ENCODE measurements at regions not wholly inside any gene's neighbourhood (a gene's known extent, or its start where the extent isn't known, plus 50 kb on each side); places are given as distances from the start of the nearest gene placed in this dataset.
"Not testable (repeated sequence)": the region's sequence is repeated elsewhere in the genome, so short reads cannot be mapped to it uniquely, and the experiment has no call there.

GRCh38 chr15:94844538-94845389 lies 613.4 kb downstream of the MCTP2 start:
- no peak for DNase-seq (ENCODE audit: low read depth)

DNA sequence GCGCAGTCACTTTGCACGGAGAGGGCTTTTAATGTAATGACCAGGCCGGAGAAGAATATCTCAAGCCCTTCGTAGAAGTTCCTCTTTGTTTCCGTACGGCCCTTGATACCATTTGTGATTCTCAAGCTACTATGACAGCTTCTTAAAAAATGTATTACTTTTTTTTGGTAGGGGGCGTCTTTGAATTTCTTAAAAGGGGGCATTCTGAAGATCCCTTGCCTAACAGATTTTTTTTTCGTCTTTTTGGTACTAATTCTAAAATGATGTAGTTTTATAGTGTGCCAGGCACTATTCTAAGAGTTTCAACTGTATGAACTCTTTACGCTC lies 614.0 kb downstream of the MCTP2 start:
- DNase-seq (ENCODE audit: low read depth), result no peak

GRCh38 chr15:94847325-94847724 lies 616.0 kb downstream of the MCTP2 start:
- no peak for DNase-seq (ENCODE audit: low read depth)

DNA sequence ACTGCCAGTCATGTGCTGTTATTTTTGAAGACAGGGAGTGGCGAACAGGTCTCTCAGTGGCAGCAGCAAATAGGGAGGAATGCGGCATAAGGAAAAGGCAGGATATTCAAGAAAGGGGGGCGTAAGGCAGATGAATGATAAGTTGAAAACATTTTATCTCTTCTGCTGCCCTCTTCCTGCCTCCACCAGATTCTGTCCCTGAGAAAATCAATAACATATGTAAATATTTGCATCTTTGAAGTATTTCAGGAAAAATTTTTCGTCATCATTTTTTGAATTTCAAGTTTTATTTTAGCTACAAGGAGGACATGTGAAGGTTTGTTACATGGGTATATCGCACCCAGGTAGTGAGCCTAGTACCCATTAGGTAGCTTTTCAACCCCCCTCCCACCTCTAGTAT lies 616.7 kb downstream of the MCTP2 start:
- DNase-seq (ENCODE audit: low read depth), result no peak

DNA sequence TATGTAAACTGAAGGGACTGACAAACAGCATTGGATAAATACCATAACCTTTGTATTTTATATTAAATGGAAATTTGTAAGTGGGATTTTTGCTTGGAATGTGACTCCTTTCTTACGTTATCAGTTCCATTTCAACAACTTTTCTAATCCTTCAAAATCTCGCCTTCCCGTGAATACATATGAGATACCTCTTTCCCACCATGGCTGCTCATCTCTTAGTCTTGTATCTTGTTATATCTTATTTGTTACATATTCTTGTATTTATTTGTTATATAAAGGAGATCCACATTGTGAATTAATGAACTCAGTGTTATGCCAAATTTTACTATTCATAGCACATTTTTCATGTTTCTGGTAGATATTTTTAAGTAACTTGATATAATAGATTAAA lies 623.7 kb downstream of the MCTP2 start:
- DNase-seq (ENCODE audit: low read depth), result no peak

- no peak for DNase-seq (ENCODE audit: low read depth)
These were observed 624.3 kb downstream of the MCTP2 start for GRCh38 chr15:94855409-94856266.

GRCh38 chr15:94856267-94856854 lies 625.0 kb downstream of the MCTP2 start:
- no peak for DNase-seq (ENCODE audit: low read depth)

DNA sequence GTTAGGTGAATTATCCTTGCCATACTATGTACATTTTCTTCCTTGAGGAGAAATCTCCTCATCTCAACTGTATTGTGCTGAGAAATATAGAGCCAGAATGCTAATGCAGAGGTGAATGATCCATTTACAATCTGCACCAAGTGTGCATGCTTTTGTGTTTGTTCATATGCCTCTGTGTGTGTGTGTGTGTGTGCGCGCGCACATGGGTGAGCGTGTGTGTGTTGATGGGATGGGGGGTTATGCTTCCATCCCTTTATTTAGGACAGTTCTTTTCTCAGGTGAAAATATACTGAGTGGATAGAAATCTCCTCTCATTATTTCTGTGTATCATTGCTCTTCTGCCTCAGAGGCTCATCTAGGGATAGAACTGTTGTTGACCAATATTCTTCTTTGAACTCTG lies 626.1 kb downstream of the MCTP2 start:
- DNase-seq (ENCODE audit: low read depth), result no peak

GRCh38 chr15:94858011-94858410 lies 626.6 kb downstream of the MCTP2 start:
- no peak for DNase-seq (ENCODE audit: low read depth)

- DNase-seq (ENCODE audit: low read depth), result no peak
These were observed 627.1 kb downstream of the MCTP2 start for GRCh38 chr15:94858449-94858848.

DNA sequence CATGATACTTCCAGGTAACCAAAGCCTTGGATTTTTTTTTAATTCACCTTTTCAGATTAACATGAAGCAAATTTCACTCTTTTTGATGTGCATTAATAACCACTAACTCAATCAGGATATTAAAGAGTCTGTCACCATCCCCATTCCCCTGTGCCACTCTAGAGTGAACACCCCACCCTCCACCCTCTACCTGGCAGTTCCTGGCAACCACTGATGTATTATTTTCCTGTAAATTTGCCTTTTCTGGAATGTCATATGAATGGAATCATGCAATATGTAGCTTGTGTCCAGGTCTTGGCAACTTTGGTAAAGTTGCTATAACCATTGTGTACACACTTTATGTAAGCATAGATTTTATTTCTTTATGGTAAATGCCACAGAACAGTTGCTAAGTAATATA lies 627.6 kb downstream of the MCTP2 start:
- DNase-seq (ENCODE audit: low read depth), result no peak

- no peak for DNase-seq (ENCODE audit: low read depth)
These were observed 633.2 kb downstream of the MCTP2 start for GRCh38 chr15:94864600-94864999.

GRCh38 chr15:94868265-94868664 lies 636.9 kb downstream of the MCTP2 start:
- DNase-seq (ENCODE audit: low read depth), result not testable (repeated sequence)

- DNase-seq (ENCODE audit: low read depth), result no peak
These were observed 644.2 kb downstream of the MCTP2 start for GRCh38 chr15:94875550-94875949.

- DNase-seq (ENCODE audit: low read depth), result no peak
These were observed 646.5 kb downstream of the MCTP2 start for GRCh38 chr15:94877833-94878232.

DNA sequence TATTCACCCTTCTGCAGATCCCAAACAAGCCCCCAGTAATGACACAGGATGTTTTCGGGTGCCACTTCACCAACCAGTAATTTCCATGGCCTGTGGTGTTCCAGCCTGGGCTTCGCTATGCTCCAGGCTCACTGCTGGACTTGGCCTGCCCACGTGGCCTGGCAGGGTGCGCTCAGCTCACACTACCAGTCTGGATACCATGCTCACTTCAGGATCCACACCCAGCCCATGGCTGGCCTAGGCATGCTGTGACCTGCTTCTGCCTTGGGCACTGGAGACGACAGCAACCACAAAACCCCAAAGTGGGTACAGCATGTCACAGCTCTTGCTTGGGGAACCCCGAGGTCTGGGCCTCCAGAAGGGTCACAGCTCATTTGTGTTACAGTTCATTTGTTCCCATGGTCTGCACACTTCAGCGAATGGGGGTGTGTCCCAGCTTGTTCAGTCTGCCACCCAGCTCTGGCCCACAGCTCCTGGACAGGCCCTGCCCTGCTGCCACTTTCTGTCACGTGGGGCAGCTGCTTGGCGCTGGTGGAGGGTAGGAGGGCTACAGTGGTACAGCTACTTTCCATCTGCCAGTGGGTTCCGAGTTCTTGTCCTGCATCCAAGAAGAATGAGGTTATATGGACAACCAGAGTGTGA lies 650.8 kb downstream of the MCTP2 start:
- no peak for DNase-seq (ENCODE audit: low read depth)

DNA sequence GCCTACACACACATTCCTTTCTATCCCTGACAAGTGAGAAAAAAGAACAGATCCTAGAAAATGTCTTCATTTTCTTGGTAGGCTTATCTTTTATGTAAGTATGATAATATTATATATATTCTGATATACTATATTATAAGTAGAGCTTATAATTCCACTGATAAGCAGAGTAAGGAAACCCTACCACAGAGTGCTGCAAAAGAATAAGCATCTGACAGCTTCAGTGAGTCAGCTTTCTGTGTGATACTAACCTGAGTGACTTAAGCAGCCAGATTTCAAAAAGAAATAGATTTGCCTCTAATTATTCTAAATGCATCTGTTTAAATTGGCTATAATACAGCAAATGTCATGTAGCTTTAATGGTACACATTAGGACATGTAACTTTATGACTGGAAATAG lies 656.0 kb downstream of the MCTP2 start:
- DNase-seq (ENCODE audit: low read depth), result no peak

DNA sequence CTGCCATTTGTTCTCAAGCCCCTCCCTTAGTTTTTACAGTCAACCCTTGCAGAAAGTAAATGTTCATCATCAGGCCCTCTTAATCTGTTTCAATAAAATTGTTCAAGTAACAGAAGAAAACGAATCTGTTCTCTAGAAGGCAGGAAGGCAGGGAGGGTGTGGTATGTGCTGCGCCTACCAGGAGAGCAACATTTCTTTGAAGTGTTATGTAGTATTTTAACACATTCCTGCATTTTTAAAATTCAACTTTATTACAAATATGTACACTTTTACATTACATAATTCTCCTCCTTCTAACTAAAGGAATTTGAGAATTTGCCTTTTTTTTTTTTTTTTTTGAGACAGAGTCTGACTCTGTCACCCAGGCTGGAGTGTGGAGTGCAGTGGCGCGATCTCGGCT lies 657.8 kb downstream of the MCTP2 start:
- no peak for DNase-seq (ENCODE audit: low read depth)

GRCh38 chr15:94893091-94893490 lies 661.7 kb downstream of the MCTP2 start:
- no peak for DNase-seq (ENCODE audit: low read depth)

DNA sequence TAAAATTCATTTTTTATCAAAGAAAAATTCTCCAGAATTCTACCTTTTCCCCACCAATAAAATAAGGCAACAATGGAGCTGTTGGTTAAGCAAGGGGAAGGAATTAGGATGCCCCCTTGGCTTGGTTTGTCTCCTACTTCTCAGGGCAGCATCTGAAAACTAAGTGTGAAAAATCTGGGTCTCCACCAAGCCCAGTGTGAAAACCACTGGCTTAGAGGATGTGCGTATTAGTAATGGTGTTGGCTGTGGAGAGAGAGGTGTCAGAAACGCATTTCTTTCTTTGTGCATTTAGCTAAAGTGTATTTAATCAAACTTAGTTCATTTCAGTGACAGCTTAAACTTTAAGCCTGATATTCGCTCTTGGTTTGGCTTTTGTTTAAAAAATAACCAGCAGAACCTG lies 662.7 kb downstream of the MCTP2 start:
- DNase-seq (ENCODE audit: low read depth), result no peak

DNA sequence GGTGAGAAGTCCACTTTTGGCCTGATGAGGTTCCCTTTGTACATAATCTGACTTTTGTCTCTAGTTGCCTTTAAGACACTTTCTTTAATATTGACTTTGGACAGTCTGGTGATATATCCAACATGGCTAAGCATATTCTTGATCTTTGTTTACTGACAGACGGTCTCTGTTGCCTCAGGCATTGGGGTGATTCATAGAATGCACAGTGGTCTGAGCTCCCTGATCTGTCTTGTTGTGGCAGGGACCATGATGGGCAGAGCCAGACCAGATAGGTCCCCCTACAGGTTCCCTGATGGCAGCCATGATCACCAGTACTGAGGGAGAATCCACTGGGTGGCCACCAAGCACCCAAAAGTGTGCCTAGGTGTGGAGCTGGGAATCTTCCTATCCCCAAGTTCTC lies 678.1 kb downstream of the MCTP2 start:
- DNase-seq (ENCODE audit: low read depth), result no peak

- DNase-seq (ENCODE audit: low read depth), result no peak
These were observed 678.8 kb downstream of the MCTP2 start for GRCh38 chr15:94910166-94910565.

GRCh38 chr15:94912760-94913159 lies 681.4 kb downstream of the MCTP2 start:
- no peak for DNase-seq (ENCODE audit: low read depth)
